ENCODE measurements at regions not wholly inside any gene's neighbourhood (a gene's known extent, or its start where the extent isn't known, plus 50 kb on each side); places are given as distances from the start of the nearest gene placed in this dataset.

- H3K9me3 ChIP-seq (ENCODE audit: control insufficient read depth, insufficient read depth, low read length): no peaks in the 10 kb centered on the region
- H3K9ac ChIP-seq (ENCODE audit: low read depth, low read length): no peak overlapping the region
- H3K4me1 ChIP-seq (ENCODE audit: insufficient read depth, low read length): peaks cover 12% of the 10 kb centered on the region; the same call in 1 of the 2 replicates
- H3K36me3 ChIP-seq (ENCODE audit: insufficient read depth, low read length): no peaks in the 10 kb centered on the region
Measured at GRCh38 chr17:79485991-79486390, 124.9 kb downstream of the RBFOX3 start.

- H3K9ac ChIP-seq (ENCODE audit: low read depth, low read length): no peak overlapping the region
Measured at GRCh38 chr17:79485419-79485985, 125.3 kb downstream of the RBFOX3 start.

GRCh38 chr17:79484600-79485418 lies 126.0 kb downstream of the RBFOX3 start:
- H3K9me3 ChIP-seq (ENCODE audit: control insufficient read depth, insufficient read depth, low read length): no peaks in the 10 kb centered on the region
- H3K9ac ChIP-seq (ENCODE audit: low read depth, low read length): no peak overlapping the region
- no peaks in the 10 kb centered on the region for H3K36me3 ChIP-seq (ENCODE audit: insufficient read depth, low read length)
- peaks cover 12% of the 10 kb centered on the region; the same call in 1 of the 2 replicates for H3K4me1 ChIP-seq (ENCODE audit: insufficient read depth, low read length)

More at GRCh38 chr17:79485419-79485985, 125.3 kb downstream of the RBFOX3 start:
- Histone ChIP-seq H3K36me3 (ENCODE audit: insufficient read depth, low read length) (no peaks in the 10 kb centered on the region), H3K4me1 (ENCODE audit: insufficient read depth, low read length) (peaks cover 12% of the 10 kb centered on the region; the same call in 1 of the 2 replicates), H3K9me3 (ENCODE audit: control insufficient read depth, insufficient read depth, low read length) (no peaks in the 10 kb centered on the region)

- Histone ChIP-seq H3K9ac (ENCODE audit: low read depth, low read length) (no peak overlapping the region), H3K36me3 (ENCODE audit: insufficient read depth, low read length) (no peaks in the 10 kb centered on the region), H3K9me3 (ENCODE audit: control insufficient read depth, insufficient read depth, low read length) (no peaks in the 10 kb centered on the region), H3K4me1 (ENCODE audit: insufficient read depth, low read length) (peaks cover 12% of the 10 kb centered on the region; the same call in 1 of the 2 replicates)
Measured at GRCh38 chr17:79483842-79484241, 127.0 kb downstream of the RBFOX3 start.

GRCh38 chr17:79482727-79483521 lies 127.9 kb downstream of the RBFOX3 start:
- Histone ChIP-seq H3K4me1 (ENCODE audit: insufficient read depth, low read length) (peaks cover 12% of the 10 kb centered on the region; the same call in 1 of the 2 replicates), H3K36me3 (ENCODE audit: insufficient read depth, low read length) (no peaks in the 10 kb centered on the region)

GRCh38 chr17:79479876-79480275 lies 131.0 kb downstream of the RBFOX3 start:
- Histone ChIP-seq H3K9me3 (ENCODE audit: control insufficient read depth, insufficient read depth, low read length) (no peaks in the 10 kb centered on the region), H3K36me3 (ENCODE audit: insufficient read depth, low read length) (no peaks in the 10 kb centered on the region), H3K4me1 (ENCODE audit: insufficient read depth, low read length) (peaks cover 8% of the 10 kb centered on the region; the same call in 1 of the 2 replicates), H3K9ac (ENCODE audit: low read depth, low read length) (no peak overlapping the region)

More at GRCh38 chr17:79482727-79483521, 127.9 kb downstream of the RBFOX3 start:
- peak overlapping the region; percentile 8; the same call in 1 of the 2 replicates for H3K9ac ChIP-seq (ENCODE audit: low read depth, low read length)
- H3K9me3 ChIP-seq (ENCODE audit: control insufficient read depth, insufficient read depth, low read length): no peaks in the 10 kb centered on the region

GRCh38 chr17:79478841-79479240 lies 132.0 kb downstream of the RBFOX3 start:
- no peak overlapping the region for H3K9ac ChIP-seq (ENCODE audit: low read depth, low read length)
- peaks cover 8% of the 10 kb centered on the region; the same call in 1 of the 2 replicates for H3K4me1 ChIP-seq (ENCODE audit: insufficient read depth, low read length)
- no peaks in the 10 kb centered on the region for H3K36me3 ChIP-seq (ENCODE audit: insufficient read depth, low read length)
- no peaks in the 10 kb centered on the region for H3K9me3 ChIP-seq (ENCODE audit: control insufficient read depth, insufficient read depth, low read length)

GRCh38 chr17:79478051-79478461 lies 132.8 kb downstream of the RBFOX3 start:
- H3K36me3 ChIP-seq (ENCODE audit: insufficient read depth, low read length): no peaks in the 10 kb centered on the region
- H3K9ac ChIP-seq (ENCODE audit: low read depth, low read length): no peak overlapping the region
- peaks cover 8% of the 10 kb centered on the region; the same call in 1 of the 2 replicates for H3K4me1 ChIP-seq (ENCODE audit: insufficient read depth, low read length)
- no peaks in the 10 kb centered on the region for H3K9me3 ChIP-seq (ENCODE audit: control insufficient read depth, insufficient read depth, low read length)

GRCh38 chr17:79476074-79476652 lies 134.7 kb downstream of the RBFOX3 start:
- Histone ChIP-seq H3K9me3 (ENCODE audit: control insufficient read depth, insufficient read depth, low read length) (no peaks in the 10 kb centered on the region), H3K4me1 (ENCODE audit: insufficient read depth, low read length) (no peaks in the 10 kb centered on the region), H3K9ac (ENCODE audit: low read depth, low read length) (no peak overlapping the region), H3K36me3 (ENCODE audit: insufficient read depth, low read length) (no peaks in the 10 kb centered on the region)

GRCh38 chr17:79473876-79474440 lies 136.9 kb downstream of the RBFOX3 start:
- H3K9me3 ChIP-seq (ENCODE audit: control insufficient read depth, insufficient read depth, low read length): no peaks in the 10 kb centered on the region
- no peaks in the 10 kb centered on the region for H3K4me1 ChIP-seq (ENCODE audit: insufficient read depth, low read length)
- no peak overlapping the region for H3K9ac ChIP-seq (ENCODE audit: low read depth, low read length)
- no peaks in the 10 kb centered on the region for H3K36me3 ChIP-seq (ENCODE audit: insufficient read depth, low read length)

- H3K36me3 ChIP-seq (ENCODE audit: insufficient read depth, low read length): no peaks in the 10 kb centered on the region
Measured at GRCh38 chr17:79473111-79473875, 137.6 kb downstream of the RBFOX3 start.

GRCh38 chr17:79470754-79471153 lies 140.1 kb downstream of the RBFOX3 start:
- Histone ChIP-seq H3K36me3 (ENCODE audit: insufficient read depth, low read length) (no peaks in the 10 kb centered on the region), H3K9me3 (ENCODE audit: control insufficient read depth, insufficient read depth, low read length) (no peaks in the 10 kb centered on the region), H3K9ac (ENCODE audit: low read depth, low read length) (no peak overlapping the region), H3K4me1 (ENCODE audit: insufficient read depth, low read length) (no peaks in the 10 kb centered on the region)

More at GRCh38 chr17:79473111-79473875, 137.6 kb downstream of the RBFOX3 start:
- no peaks in the 10 kb centered on the region for H3K4me1 ChIP-seq (ENCODE audit: insufficient read depth, low read length)
- H3K9me3 ChIP-seq (ENCODE audit: control insufficient read depth, insufficient read depth, low read length): no peaks in the 10 kb centered on the region
- H3K9ac ChIP-seq (ENCODE audit: low read depth, low read length): no peak overlapping the region

GRCh38 chr17:79469646-79470045 lies 141.2 kb downstream of the RBFOX3 start:
- Histone ChIP-seq H3K9ac (ENCODE audit: low read depth, low read length) (no peak overlapping the region), H3K4me1 (ENCODE audit: insufficient read depth, low read length) (no peaks in the 10 kb centered on the region; the same call in 1 of the 2 replicates), H3K36me3 (ENCODE audit: insufficient read depth, low read length) (no peaks in the 10 kb centered on the region), H3K9me3 (ENCODE audit: control insufficient read depth, insufficient read depth, low read length) (no peaks in the 10 kb centered on the region)
